GM12878 (cell line): ENCODE measurements at regions not wholly inside any gene's neighbourhood (a gene's known extent, or its start where the extent isn't known, plus 50 kb on each side); places are given as distances from the start of the nearest gene placed in this dataset.
A peak's percentile ranks its signal among the peaks of the same experiment; 100 is the strongest.

ENCODE experiments used
- ATAC-seq: fragments of 200-7000 bp; cut with Tn5 transposase; 3 replicates; pipeline ENCODE4 v1.9.1; 2020; ENCODE audit warnings: mild to moderate bottlenecking, moderate library complexity
- BruUV-seq: library from RNA; stranded (reverse); fragments of 400-500 nt; replicated peaks from 2 replicates; lab custom pipeline; 2021; lab: Mats Ljungman, UMichigan
- CTCF ChIA-PET: fragments of 300-600 bp; sonication (Branson Sonifier 250); formaldehyde crosslinking; extraction: SDS; loops from one replicate; lab custom pipeline; 2021; ENCODE audit warnings: inconsistent platforms; lab: Yijun Ruan, JAX
- POLR2A ChIA-PET: fragments of 350-600 bp; formaldehyde crosslinking; extraction: SDS; loops from one replicate; lab custom pipeline; 2021; ENCODE audit warnings: inconsistent platforms; lab: Charles Lee
- RAD21 ChIA-PET: fragments of 300-600 bp; sonication (Branson Sonifier 250); formaldehyde crosslinking; loops from one replicate; lab custom pipeline; 2023; ENCODE audit warnings: antibody characterized with exemption; ENCODE audit not compliant: unreplicated experiment; lab: Charles Lee
- SMC1A ChIA-PET: fragments of 300-600 bp; sonication (Branson Sonifier 250); formaldehyde crosslinking; loops from one replicate; lab custom pipeline; 2023; ENCODE audit not compliant: unreplicated experiment, uncharacterized antibody; lab: Charles Lee
- DNase-seq: peaks from one replicate; pipeline ENCODE4 v3.0.0-alpha.2; 2011; ENCODE audit warnings: low read depth, low spot score
- FAIRE-seq: peaks from 3 replicates; lab custom pipeline; 2011; peaks lifted over from hg19 to GRCh38; lab: Jason Lieb, UNC
- H2AFZ ChIP-seq: 2 replicates; pipeline ENCODE4 v1.6.0; 2011; ENCODE audit warnings: low read depth, low read length, control low read depth; ENCODE audit not compliant: control insufficient read depth
- H3K27ac ChIP-seq: 2 replicates; pipeline ENCODE4 v1.5.1; 2011; ENCODE audit warnings: control low read depth; ENCODE audit not compliant: control insufficient read depth, insufficient read depth
- H3K27me3 ChIP-seq, 2 experiments: replicated peaks in 1 of 2; 2 replicates each; pipeline versions ENCODE4 v1.6.0 to v1.6.1; 2011; ENCODE audit warnings: low read length in 1 of 2; ENCODE audit not compliant: control insufficient read depth in 2 of 2, insufficient read depth in 2 of 2
- H3K36me3 ChIP-seq, 2 experiments: 2 replicates each; pipeline ENCODE4 v1.5.1; 2011; ENCODE audit warnings: low read length in 1 of 2; ENCODE audit not compliant: control insufficient read depth in 2 of 2, insufficient read depth in 2 of 2
- H3K4me1 ChIP-seq: 2 replicates; pipeline ENCODE4 v1.6.1; 2011; ENCODE audit warnings: mild to moderate bottlenecking, low read length, moderate library complexity, mixed read lengths; ENCODE audit not compliant: control insufficient read depth, insufficient read depth
- H3K4me2 ChIP-seq: 2 replicates; pipeline ENCODE4 v1.6.0; 2011; ENCODE audit warnings: control low read depth; ENCODE audit not compliant: control insufficient read depth, insufficient read depth
- H3K4me3 ChIP-seq: fragments of 200-600 bp; sonication (generic); 2 replicates; pipeline ENCODE4 v1.5.1; 2016
- H3K79me2 ChIP-seq: 2 replicates; pipeline ENCODE4 v1.6.0; 2011; ENCODE audit warnings: low read length; ENCODE audit not compliant: control insufficient read depth, insufficient read depth
- H3K9ac ChIP-seq: 2 replicates; pipeline ENCODE4 v1.8.0; 2011; ENCODE audit warnings: low read length, control low read depth, mixed read lengths; ENCODE audit not compliant: control insufficient read depth, insufficient read depth
- H3K9me3 ChIP-seq: replicated peaks from 3 replicates; pipeline ENCODE4 v1.5.1; 2011; ENCODE audit warnings: mild to moderate bottlenecking, low read length; ENCODE audit not compliant: control insufficient read depth, insufficient read depth
- H4K20me1 ChIP-seq: 2 replicates; pipeline ENCODE4 v1.6.0; 2011; ENCODE audit not compliant: control insufficient read depth, insufficient read depth
- ATF2 ChIP-seq: IDR thresholded peaks from 2 replicates; pipeline ENCODE4 v1.6.1; 2012; ENCODE audit warnings: low read length, inconsistent platforms
- BHLHE40 ChIP-seq, 2 experiments: fragments of 450-650 bp in 1 of 2; IDR thresholded peaks; 2 replicates each; pipeline ENCODE4 v1.6.1; 2011 to 2017; ENCODE audit warnings: low read depth in 2 of 2, borderline replicate concordance in 1 of 2, improper control_type of control experiment in 1 of 2, low read length in 1 of 2, mild to moderate bottlenecking in 1 of 2
- CBFB ChIP-seq: IDR thresholded peaks from 2 replicates; pipeline ENCODE4 v1.6.1; 2016; ENCODE audit warnings: antibody characterized with exemption, low read depth
- CHD1 ChIP-seq: IDR thresholded peaks from 2 replicates; pipeline ENCODE4 v1.6.1; 2012; ENCODE audit warnings: low read depth, low read length, improper control_type of control experiment
- EGR1 ChIP-seq, 2 experiments: IDR thresholded peaks; 1 replicate in 1 of 2; 2 replicates in 1 of 2; pipeline ENCODE4 v1.6.1; 2011 to 2012; ENCODE audit warnings: low read depth in 2 of 2, low read length in 2 of 2, borderline replicate concordance in 1 of 2, mild to moderate bottlenecking in 1 of 2, moderate library complexity in 1 of 2
- HCFC1 ChIP-seq: fragments of 150-350 bp; IDR thresholded peaks from 2 replicates; pipeline ENCODE4 v1.6.1; 2014; ENCODE audit warnings: low read length
- IKZF1 ChIP-seq: fragments of 450-650 bp; conservative IDR thresholded peaks from 2 replicates; pipeline ENCODE4 v1.6.1; 2017; ENCODE audit warnings: antibody characterized with exemption, mild to moderate bottlenecking
- KAT2A ChIP-seq: conservative IDR thresholded peaks from 2 replicates; pipeline ENCODE4 v1.6.1; 2011; ENCODE audit warnings: low read depth, low read length; ENCODE audit not compliant: control insufficient read depth
- MEF2B ChIP-seq: fragments of 450-650 bp; IDR thresholded peaks from 2 replicates; pipeline ENCODE4 v1.6.1; 2018; ENCODE audit warnings: mild to moderate bottlenecking, moderate library complexity; ENCODE audit not compliant: partially characterized antibody, poor library complexity, severe bottlenecking
- NFXL1 ChIP-seq: fragments of 450-650 bp; IDR thresholded peaks from 2 replicates; pipeline ENCODE4 v1.6.1; 2017; ENCODE audit warnings: antibody characterized with exemption, mild to moderate bottlenecking, borderline replicate concordance
- NR2F1 ChIP-seq: fragments of 450-650 bp; conservative IDR thresholded peaks from 2 replicates; pipeline ENCODE4 v1.6.1; 2017; ENCODE audit warnings: mild to moderate bottlenecking
- RAD21 ChIP-seq: IDR thresholded peaks from 2 replicates; pipeline ENCODE4 v1.6.1; 2011; ENCODE audit warnings: mild to moderate bottlenecking, low read depth, low read length, moderate library complexity; ENCODE audit not compliant: insufficient read depth
- SRF ChIP-seq, 2 experiments: IDR thresholded peaks; 2 replicates each; pipeline ENCODE4 v1.6.1; 2011; ENCODE audit warnings: low read depth in 2 of 2, low read length in 2 of 2, mild to moderate bottlenecking in 1 of 2, moderate library complexity in 1 of 2
- SUZ12 ChIP-seq: fragments of 200-600 bp; sonication (generic); IDR thresholded peaks from one replicate; pipeline ENCODE4 v1.6.1; 2018; ENCODE audit warnings: antibody characterized with exemption, mild to moderate bottlenecking; ENCODE audit not compliant: unreplicated experiment
- TARDBP ChIP-seq: IDR thresholded peaks from 2 replicates; pipeline ENCODE4 v1.6.1; 2016; ENCODE audit warnings: borderline replicate concordance
- TBL1XR1 ChIP-seq: IDR thresholded peaks from 2 replicates; pipeline ENCODE4 v1.6.1; 2012; ENCODE audit warnings: low read depth, low read length, improper control_type of control experiment
- YY1 ChIP-seq: IDR thresholded peaks from 2 replicates; pipeline ENCODE4 v1.6.1; 2011; ENCODE audit warnings: low read depth, mild to moderate bottlenecking, low read length
- ZBED1 ChIP-seq: IDR thresholded peaks from 2 replicates; pipeline ENCODE4 v1.6.1; 2016; ENCODE audit warnings: borderline replicate concordance
- ZBTB33 ChIP-seq: fragments of 450-650 bp; IDR thresholded peaks from 2 replicates; pipeline ENCODE4 v1.6.1; 2017; ENCODE audit warnings: mild to moderate bottlenecking
- ZNF207 ChIP-seq: fragments of 450-650 bp; IDR thresholded peaks from 2 replicates; pipeline ENCODE4 v1.6.1; 2014; ENCODE audit warnings: antibody characterized with exemption, mild to moderate bottlenecking, borderline replicate concordance
- WGBS: methylation state at CpG from one replicate; pipeline ENCODE4 v1.1.6; 2016; ENCODE audit warnings: low lambda C conversion rate; ENCODE audit not compliant: insufficient replicate concordance, insufficient coverage; ENCODE audit errors: missing lambda C conversion rate; 5-methylcytosine and 5-hydroxymethylcytosine counted together
- in situ Hi-C: fragments of 300-500 bp; cut with MboI; formaldehyde crosslinking; loops from 9 replicates; pipeline ENCODE4 v1.14.3; 2018; ENCODE audit warnings: mixed read lengths
- intact Hi-C: fragments of 100-400 bp; cut with micrococcal nuclease; formaldehyde crosslinking; loops from one replicate; pipeline ENCODE4 v1.14.2; 2022; ENCODE audit not compliant: unreplicated experiment

- no peak for TF ChIP-seq ZBTB33
- no peak for TF ChIP-seq RAD21
- TF ChIP-seq TARDBP = no peak
Observed at GRCh38 chr5:61625137-61625561, 293.1 kb downstream of the ZSWIM6 start (continued).

GRCh38 chr5:61625681-61626621, 293.9 kb downstream of the ZSWIM6 start:
- no peaks in the 10 kb centered on the region for H4K20me1 ChIP-seq
- H3K27ac ChIP-seq = no peak overlapping the region
- CTCF ChIA-PET = no interaction called here
- H3K9ac ChIP-seq = no peak overlapping the region
- H3K9me3 ChIP-seq = no peaks in the 10 kb centered on the region
- H3K4me1 ChIP-seq = no peaks in the 10 kb centered on the region
- no peaks in the 10 kb centered on the region for H3K79me2 ChIP-seq
- WGBS = 9% methylated on average over 65 of the region's 76 CpGs
- SMC1A ChIA-PET = interaction anchor here (1.1 to 1.6 kb wide), 2 partner anchors 9 to 12 kb away, joined by 3 to 5 read pairs; no protein-coding TSS in a partner anchor
- no peak for FAIRE-seq
- POLR2A ChIA-PET = no interaction called here
- RAD21 ChIA-PET = interaction anchor here (1.1 kb wide), 1 partner anchor 226 kb away, joined by 3 read pairs; no protein-coding TSS in a partner anchor
- BruUV-seq = no TSS peak
- ATAC-seq = peak; percentile 84
- H3K4me3 ChIP-seq = peak overlapping the region; percentile 46; the same call in 1 of the 2 replicates
- H3K36me3 ChIP-seq = no peaks in the 10 kb centered on the region
- H2AFZ ChIP-seq = peak overlapping the region; percentile 28; the same call in 1 of the 2 replicates
- peak overlapping the region; percentile 50 for H3K4me2 ChIP-seq
- in situ Hi-C loops (no loop called here), intact Hi-C loops (no loop called here)
- no peak for DNase-seq
- peaks cover 4 to 13% of the 10 kb centered on the region in 2 experiments for H3K27me3 ChIP-seq
- TF ChIP-seq MEF2B (peak; percentile 43), EGR1 (IDR thresholded peaks at IDR 0.05; ENCODE audit: borderline replicate concordance in 1 of 2, low read depth in 2 of 2, low read length in 2 of 2) (no peak), KAT2A (no peak), SRF (IDR thresholded peaks at IDR 0.05; ENCODE audit: low read depth in 2 of 2, low read length in 2 of 2) (no peak), NFXL1 (no peak), SUZ12 (peak; percentile 7), CHD1 (no peak), HCFC1 (no peak), RAD21 (no peak), NR2F1 (peak; percentile 66), TBL1XR1 (no peak), BHLHE40 (IDR thresholded peaks at IDR 0.05; ENCODE audit: borderline replicate concordance in 1 of 2, low read depth in 2 of 2, low read length in 1 of 2) (no peak), ATF2 (no peak), CBFB (no peak), YY1 (0 out of 2 replicates have a peak, but pooled peaks have one; percentile 8), ZBED1 (no peak), IKZF1 (peak; percentile 57; the same call in 1 of the 2 replicates), ZNF207 (no peak)
